H1 (cell line): ENCODE measurements at regions not wholly inside any gene's neighbourhood (a gene's known extent, or its start where the extent isn't known, plus 50 kb on each side); places are given as distances from the start of the nearest gene placed in this dataset.

Experiments used
- BRCA1 ChIP-seq: IDR thresholded peaks from 2 replicates; pipeline ENCODE4 v1.6.1; 2012; ENCODE audit warnings: low read depth, low read length, improper control_type of control experiment
- CHD7 ChIP-seq: fragments of 300-600 bp; sonication (generic); IDR thresholded peaks from 2 replicates; pipeline ENCODE4 v1.7.1; 2012; ENCODE audit warnings: low read length, moderate library complexity, mild to moderate bottlenecking, inconsistent platforms; ENCODE audit not compliant: insufficient replicate concordance
- CTCF ChIP-seq, 3 experiments: IDR thresholded peaks; 1 replicate in 2 of 3; 2 replicates in 1 of 3; pipeline versions ENCODE4 v1.5.1 to v1.6.1; 2011; ENCODE audit warnings: low read length in 3 of 3, mild to moderate bottlenecking in 3 of 3, inconsistent platforms in 2 of 3, low read depth in 1 of 3, moderate library complexity in 1 of 3; ENCODE audit not compliant: insufficient read depth in 1 of 3; ENCODE audit errors: control extremely low read depth in 1 of 3
- EP300 ChIP-seq, 2 experiments: IDR thresholded peaks; 1 replicate in 1 of 2; 2 replicates in 1 of 2; pipeline ENCODE4 v1.6.1; 2011 to 2012; ENCODE audit warnings: low read depth in 2 of 2, low read length in 2 of 2, mild to moderate bottlenecking in 2 of 2, borderline replicate concordance in 1 of 2, inconsistent platforms in 1 of 2, moderate library complexity in 1 of 2
- KDM1A ChIP-seq: fragments of 200-600, 300-600 bp; sonication (generic); IDR thresholded peaks from 2 replicates; pipeline ENCODE4 v1.7.1; 2016; ENCODE audit warnings: mild to moderate bottlenecking, low read length, borderline replicate concordance
- NRF1 ChIP-seq: IDR thresholded peaks from 2 replicates; pipeline ENCODE4 v1.6.1; 2011; ENCODE audit warnings: mild to moderate bottlenecking, low read depth, low read length, improper control_type of control experiment
- RFX5 ChIP-seq: IDR thresholded peaks from 2 replicates; pipeline ENCODE4 v1.6.1; 2011; ENCODE audit warnings: low read depth, low read length, improper control_type of control experiment, borderline replicate concordance
- SRF ChIP-seq: IDR thresholded peaks from 2 replicates; pipeline ENCODE4 v1.6.1; 2011; ENCODE audit warnings: mild to moderate bottlenecking, low read depth, low read length, moderate library complexity
- ZNF274 ChIP-seq: IDR thresholded peaks from 2 replicates; pipeline ENCODE4 v1.7.0; 2012; ENCODE audit warnings: low read length, borderline replicate concordance; ENCODE audit errors: extremely low read depth

GRCh38 chr2:147469471-147469870 is 375.4 kb upstream of the ACVR2A start (continued):
- TF ChIP-seq EP300 (IDR thresholded peaks at IDR 0.05; ENCODE audit: borderline replicate concordance in 1 of 2, low read depth in 2 of 2, low read length in 2 of 2) = 0 out of 3 replicates have a peak, but pooled peaks of 1 of the 2 experiments have one; percentile 48
- TF ChIP-seq CTCF (IDR thresholded peaks at IDR 0.05; ENCODE audit: control extremely low read depth in 1 of 3, insufficient read depth in 1 of 3, low read depth in 1 of 3, low read length in 3 of 3) = no peak
- TF ChIP-seq RFX5 = no peak
- TF ChIP-seq SRF = no peak
- TF ChIP-seq BRCA1 = no peak
- no peak for TF ChIP-seq NRF1
- no peak for TF ChIP-seq ZNF274
- TF ChIP-seq KDM1A = no peak
- peak; percentile 57 for TF ChIP-seq CHD7
